Breast epithelium (tissue), 4 donors: ENCODE measurements at regions not wholly inside any gene's neighbourhood (a gene's known extent, or its start where the extent isn't known, plus 50 kb on each side); places are given as distances from the start of the nearest gene placed in this dataset.

ENCODE experiments used
- DNase-seq, 2 donors: peaks; one replicate each; pipeline ENCODE4 v3.0.0-alpha.2; 2019; ENCODE audit warnings: low spot score in 2 of 2
- H3K27ac ChIP-seq, 2 donors: fragments of 200-600 bp; sonication (generic) in 1 of 2; one replicate each; pipeline ENCODE4 v1.5.1; 2016 to 2019; ENCODE audit warnings: mild to moderate bottlenecking in 1 of 2
- H3K27me3 ChIP-seq, 2 donors: fragments of 200-600 bp; sonication (generic) in 1 of 2; one replicate each; pipeline versions ENCODE4 v1.5.1 to v1.6.0; 2017 to 2019; ENCODE audit warnings: control low read depth in 1 of 2, mild to moderate bottlenecking in 1 of 2
- H3K36me3 ChIP-seq: fragments of 200-600 bp; one replicate; pipeline ENCODE4 v1.5.1; 2019
- H3K4me1 ChIP-seq, 2 donors: fragments of 200-600 bp; sonication (generic); one replicate each; pipeline ENCODE4 v1.5.1; 2016 to 2019; ENCODE audit warnings: control low read depth in 1 of 2
- H3K4me3 ChIP-seq, 3 donors: fragments of 200-600 bp; sonication (generic); 1 replicate in 2 of 3; 2 replicates in 1 of 3; pipeline ENCODE4 v1.5.1; 2016 to 2019; ENCODE audit warnings: mild to moderate bottlenecking in 3 of 3, moderate library complexity in 2 of 3
- H3K9me3 ChIP-seq, 2 donors: fragments of 200-600 bp; sonication (generic) in 1 of 2; one replicate each; pipeline ENCODE4 v1.5.1; 2016 to 2019; ENCODE audit warnings: control low read depth in 1 of 2
- POLR2A ChIP-seq: fragments of 450-650 bp; IDR thresholded peaks from one replicate; pipeline ENCODE4 v1.6.1; 2016; ENCODE audit warnings: antibody characterized with exemption, mild to moderate bottlenecking, moderate library complexity
- POLR2AphosphoS5 ChIP-seq, 3 donors: sonication (generic); formaldehyde crosslinking; IDR thresholded peaks; one replicate each; pipeline ENCODE4 v1.6.1; 2017; ENCODE audit warnings: antibody characterized with exemption in 3 of 3
- intact Hi-C: fragments of 100-400 bp; cut with DNase I; formaldehyde crosslinking; loops from one replicate; pipeline ENCODE4 v1.15.1; 2023; ENCODE audit warnings: low total_unique reads
- TF ChIP-seq, protein P1 (sequence below), 3 donors: fragments of 450-650 bp; IDR thresholded peaks; one replicate each; pipeline ENCODE4 v1.5.1; 2016 to 2017; ENCODE audit warnings: antibody characterized with exemption in 3 of 3, mild to moderate bottlenecking in 3 of 3, moderate library complexity in 3 of 3

DNA sequence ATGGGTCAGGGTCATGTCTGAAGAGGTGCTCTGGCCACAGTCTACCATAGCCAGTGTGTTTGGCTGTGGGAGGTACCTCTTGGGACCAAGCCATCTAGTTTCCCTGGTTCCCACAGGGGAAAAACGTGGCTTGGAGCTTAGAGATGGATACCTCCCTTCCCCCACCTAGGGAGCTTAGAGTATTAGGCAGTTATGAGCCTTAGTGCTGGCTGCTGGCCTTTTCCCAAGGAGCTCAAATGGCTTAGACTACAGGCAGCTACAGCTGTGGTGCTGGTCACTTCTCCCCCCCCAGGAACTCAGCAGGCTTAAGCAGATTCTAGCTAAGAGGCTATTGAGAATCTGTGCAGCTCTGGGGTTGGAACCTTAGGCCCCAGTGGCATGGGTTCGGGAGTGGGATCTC lies 591.2 kb downstream of the NSUN3 start:
- Histone ChIP-seq H3K36me3 (no peaks in the 10 kb centered on the region), H3K27me3 (no peaks in the 10 kb centered on the region), H3K4me3 (no peak overlapping the region), H3K4me1 (no peaks in the 10 kb centered on the region), H3K27ac (no peak overlapping the region), H3K9me3 (no peaks in the 10 kb centered on the region)
- intact Hi-C loops, result no loop called here
- TF ChIP-seq, protein P1, sequence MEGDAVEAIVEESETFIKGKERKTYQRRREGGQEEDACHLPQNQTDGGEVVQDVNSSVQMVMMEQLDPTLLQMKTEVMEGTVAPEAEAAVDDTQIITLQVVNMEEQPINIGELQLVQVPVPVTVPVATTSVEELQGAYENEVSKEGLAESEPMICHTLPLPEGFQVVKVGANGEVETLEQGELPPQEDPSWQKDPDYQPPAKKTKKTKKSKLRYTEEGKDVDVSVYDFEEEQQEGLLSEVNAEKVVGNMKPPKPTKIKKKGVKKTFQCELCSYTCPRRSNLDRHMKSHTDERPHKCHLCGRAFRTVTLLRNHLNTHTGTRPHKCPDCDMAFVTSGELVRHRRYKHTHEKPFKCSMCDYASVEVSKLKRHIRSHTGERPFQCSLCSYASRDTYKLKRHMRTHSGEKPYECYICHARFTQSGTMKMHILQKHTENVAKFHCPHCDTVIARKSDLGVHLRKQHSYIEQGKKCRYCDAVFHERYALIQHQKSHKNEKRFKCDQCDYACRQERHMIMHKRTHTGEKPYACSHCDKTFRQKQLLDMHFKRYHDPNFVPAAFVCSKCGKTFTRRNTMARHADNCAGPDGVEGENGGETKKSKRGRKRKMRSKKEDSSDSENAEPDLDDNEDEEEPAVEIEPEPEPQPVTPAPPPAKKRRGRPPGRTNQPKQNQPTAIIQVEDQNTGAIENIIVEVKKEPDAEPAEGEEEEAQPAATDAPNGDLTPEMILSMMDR (IDR thresholded peaks at IDR 0.05), result no peak
- TF ChIP-seq POLR2AphosphoS5 (IDR thresholded peaks at IDR 0.05), result no peak
- TF ChIP-seq POLR2A, result no peak
- no peak for DNase-seq

DNA sequence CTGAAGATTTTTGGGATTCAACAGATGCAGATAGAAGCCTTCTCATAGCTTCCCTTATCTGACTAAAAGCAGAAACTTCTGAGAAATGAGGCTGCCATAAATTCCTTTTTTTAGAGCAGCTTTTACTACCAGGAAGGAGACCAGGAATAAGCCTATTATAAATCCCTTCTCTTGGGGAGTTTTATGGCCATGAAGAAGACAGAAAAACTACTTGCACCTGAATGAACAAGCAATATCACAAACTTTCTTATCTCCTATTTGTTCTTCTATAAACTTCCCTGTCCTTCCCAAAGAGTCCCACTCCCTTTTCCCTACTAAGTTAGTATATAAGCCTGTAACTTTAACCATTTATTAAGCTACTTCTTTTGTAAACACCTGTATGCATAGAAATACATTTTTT lies 603.1 kb downstream of the NSUN3 start:
- Histone ChIP-seq H3K4me1 (no peaks in the 10 kb centered on the region), H3K27ac (no peak overlapping the region), H3K27me3 (no peaks in the 10 kb centered on the region), H3K4me3 (no peak overlapping the region), H3K36me3 (no peaks in the 10 kb centered on the region), H3K9me3 (no peaks in the 10 kb centered on the region)
- no peak for DNase-seq
- TF ChIP-seq, protein P1 (IDR thresholded peaks at IDR 0.05), result no peak
- TF ChIP-seq POLR2A, result no peak
- intact Hi-C loops, result no loop called here

DNA sequence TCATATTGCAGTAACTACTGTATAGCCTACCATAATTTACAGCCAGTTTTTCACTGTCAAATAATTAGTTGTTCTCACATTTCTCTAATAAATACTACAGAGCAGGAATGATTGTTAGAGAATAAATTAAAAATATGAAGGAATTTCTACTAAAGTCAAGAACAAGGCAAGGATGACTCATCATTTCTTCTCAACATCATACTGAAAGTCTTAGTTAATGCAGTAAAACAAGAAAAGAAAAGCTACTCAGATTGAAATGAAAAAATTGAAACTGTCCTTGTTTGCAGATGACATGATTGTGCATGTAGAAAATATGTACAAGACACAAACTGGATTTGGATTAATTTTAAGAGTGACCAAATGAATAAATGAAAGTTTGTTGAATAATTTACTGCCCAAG lies 608.2 kb downstream of the NSUN3 start:
- no peaks in the 10 kb centered on the region for H3K4me1 ChIP-seq
- no peak overlapping the region for H3K4me3 ChIP-seq
- TF ChIP-seq POLR2AphosphoS5 (IDR thresholded peaks at IDR 0.05) (no peak), POLR2A (no peak)
- TF ChIP-seq, protein P1 (IDR thresholded peaks at IDR 0.05), result no peak
- H3K36me3 ChIP-seq, result no peaks in the 10 kb centered on the region
- DNase-seq, result no peak
- intact Hi-C loops, result no loop called here
- H3K27me3 ChIP-seq, result no peaks in the 10 kb centered on the region
- no peak overlapping the region for H3K27ac ChIP-seq
- no peaks in the 10 kb centered on the region for H3K9me3 ChIP-seq

DNA sequence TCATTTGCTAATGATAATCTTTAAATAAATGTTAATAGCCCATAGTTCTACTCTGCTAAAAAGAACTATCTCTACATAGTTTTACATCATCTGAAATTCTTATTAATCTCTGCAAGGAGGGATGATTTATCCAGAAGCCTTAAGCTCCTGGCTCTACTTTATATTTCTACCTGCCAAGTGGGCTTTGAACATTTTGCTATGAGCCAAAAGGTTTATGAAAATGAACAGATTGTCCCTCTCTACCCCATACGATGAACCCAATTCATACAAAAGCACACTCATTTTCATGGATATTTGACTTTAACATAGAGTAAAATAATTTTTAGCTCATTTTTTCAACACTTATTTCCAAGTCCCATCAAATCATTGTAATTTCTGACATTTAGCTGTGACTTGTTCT lies 611.0 kb downstream of the NSUN3 start:
- H3K4me1 ChIP-seq, result no peaks in the 10 kb centered on the region
- no peaks in the 10 kb centered on the region for H3K36me3 ChIP-seq
- TF ChIP-seq, protein P1 (IDR thresholded peaks at IDR 0.05), result no peak
- TF ChIP-seq POLR2A (no peak), POLR2AphosphoS5 (IDR thresholded peaks at IDR 0.05) (no peak)
- H3K4me3 ChIP-seq, result no peak overlapping the region
- H3K27ac ChIP-seq, result no peak overlapping the region
- intact Hi-C loops, result no loop called here
- peaks cover 4 to 26% of the 10 kb centered on the region in 2 donors for H3K9me3 ChIP-seq
- no peaks in the 10 kb centered on the region for H3K27me3 ChIP-seq
- no peak for DNase-seq

DNA sequence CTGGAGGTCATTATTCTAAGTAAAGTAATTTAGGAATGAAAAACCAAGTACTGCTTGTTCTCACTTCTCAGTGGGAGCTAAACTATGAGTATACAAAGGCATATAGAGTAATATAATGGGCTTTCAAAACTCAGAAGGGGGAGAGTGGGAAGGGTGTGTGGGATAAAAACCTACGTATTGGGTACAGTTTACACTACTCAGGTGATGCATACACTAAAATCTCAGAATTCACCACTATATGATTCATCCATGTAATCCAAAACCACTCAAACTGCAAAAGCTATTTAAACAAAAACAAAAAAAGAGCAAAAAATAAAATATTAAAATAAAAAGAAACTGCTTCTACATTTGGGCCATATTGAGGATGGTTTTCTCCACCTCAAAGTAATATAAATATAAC lies 623.3 kb downstream of the NSUN3 start:
- DNase-seq, result no peak
- intact Hi-C loops, result no loop called here
- peaks cover 0 to 19% of the 10 kb centered on the region in 2 donors for H3K9me3 ChIP-seq
- no peak overlapping the region for H3K4me3 ChIP-seq
- H3K27me3 ChIP-seq, result no peaks in the 10 kb centered on the region
- H3K36me3 ChIP-seq, result no peaks in the 10 kb centered on the region
- H3K27ac ChIP-seq, result no peak overlapping the region
- TF ChIP-seq, protein P1 (IDR thresholded peaks at IDR 0.05), result no peak
- TF ChIP-seq POLR2AphosphoS5 (IDR thresholded peaks at IDR 0.05) (no peak), POLR2A (no peak)
- H3K4me1 ChIP-seq, result no peaks in the 10 kb centered on the region
